GM19372 (cell line): ENCODE measurements at regions not wholly inside any gene's neighbourhood (a gene's known extent, or its start where the extent isn't known, plus 50 kb on each side); places are given as distances from the start of the nearest gene placed in this dataset.
"Not testable (repeated sequence)": the region's sequence is repeated elsewhere in the genome, so short reads cannot be mapped to it uniquely, and the experiment has no call there.

ENCODE experiments used
- ATAC-seq: cut with Tn5 transposase; IDR thresholded peaks from one replicate; pipeline ENCODE4 v1.9.1; 2021; ENCODE audit warnings: mild to moderate bottlenecking, low read depth, moderate library complexity; ENCODE audit not compliant: unreplicated experiment

GRCh38 chr5:4011943-4012342, 416.3 kb downstream of the IRX1 start:
- ATAC-seq = no peak

- ATAC-seq = no peak
Observed at GRCh38 chr5:4013106-4013898, 417.7 kb downstream of the IRX1 start.

- no peak for ATAC-seq
Observed at GRCh38 chr5:4015709-4016108, 420.1 kb downstream of the IRX1 start.

GRCh38 chr5:4017076-4017803, 421.6 kb downstream of the IRX1 start:
- ATAC-seq = no peak

GRCh38 chr5:4018007-4018406, 422.4 kb downstream of the IRX1 start:
- no peak for ATAC-seq

GRCh38 chr5:4019009-4019769, 423.6 kb downstream of the IRX1 start:
- ATAC-seq = no peak

- no peak for ATAC-seq
Observed at GRCh38 chr5:4019841-4020240, 424.2 kb downstream of the IRX1 start.

GRCh38 chr5:4020400-4020799, 424.8 kb downstream of the IRX1 start:
- ATAC-seq = no peak

GRCh38 chr5:4022056-4022670, 426.5 kb downstream of the IRX1 start:
- no peak for ATAC-seq

- no peak for ATAC-seq
Observed at GRCh38 chr5:4023091-4023752, 427.6 kb downstream of the IRX1 start.

- no peak for ATAC-seq
Observed at GRCh38 chr5:4023753-4024335, 428.2 kb downstream of the IRX1 start.

GRCh38 chr5:4027088-4027734, 431.6 kb downstream of the IRX1 start:
- no peak for ATAC-seq

- no peak for ATAC-seq
Observed at GRCh38 chr5:4028384-4028783, 432.8 kb downstream of the IRX1 start.

GRCh38 chr5:4033546-4033945, 437.9 kb downstream of the IRX1 start:
- not testable (repeated sequence) for ATAC-seq

GRCh38 chr5:4036861-4037260, 441.2 kb downstream of the IRX1 start:
- no peak for ATAC-seq

GRCh38 chr5:4038994-4039393, 443.4 kb downstream of the IRX1 start:
- ATAC-seq = no peak

- ATAC-seq = no peak
Observed at GRCh38 chr5:4042311-4042710, 446.7 kb downstream of the IRX1 start.

GRCh38 chr5:4043135-4043534, 447.5 kb downstream of the IRX1 start:
- no peak for ATAC-seq

GRCh38 chr5:4044881-4045280, 449.2 kb downstream of the IRX1 start:
- ATAC-seq = no peak
